B cell (primary cell): ENCODE measurements at regions not wholly inside any gene's neighbourhood (a gene's known extent, or its start where the extent isn't known, plus 50 kb on each side); places are given as distances from the start of the nearest gene placed in this dataset.

Source experiments
- ATAC-seq: fragments of 200-7000 bp; cut with Tn5 transposase; one replicate; pipeline ENCODE4 v1.10.0; 2021; ENCODE audit warnings: low read depth, mild to moderate bottlenecking, moderate number of reproducible peaks, moderate library complexity
- CTCF ChIA-PET: fragments of 350-600 bp; sonication (Branson Sonifier 250); formaldehyde crosslinking; loops from one replicate; lab custom pipeline; 2021; ENCODE audit warnings: antibody characterized with exemption, inconsistent platforms; lab: Charles Lee
- POLR2A ChIA-PET: fragments of 350-600 bp; sonication (Branson Sonifier 250); formaldehyde crosslinking; loops from one replicate; lab custom pipeline; 2021; ENCODE audit warnings: antibody characterized with exemption; lab: Charles Lee
- DNase-seq: peaks from one replicate; pipeline ENCODE4 v3.0.0; 2013
- H2AFZ ChIP-seq: 2 replicates; pipeline ENCODE4 v1.6.1; 2012; ENCODE audit warnings: mild to moderate bottlenecking, low read depth, low read length; ENCODE audit not compliant: insufficient read depth, poor library complexity, severe bottlenecking
- H3K27ac ChIP-seq, 2 donors: 1 replicate in 1 of 2; 2 replicates in 1 of 2; pipeline ENCODE4 v1.5.1; 2012 to 2013; ENCODE audit warnings: low read length in 2 of 2, mild to moderate bottlenecking in 2 of 2, moderate library complexity in 1 of 2
- H3K27me3 ChIP-seq, 4 experiments: fragments of 200-600 bp in 1 of 4; sonication (generic) in 1 of 4; replicated peaks in 1 of 4; 1 replicate in 2 of 4; 2 replicates in 2 of 4; pipeline versions ENCODE4 v1.6.1 to v1.7.0; 2013 to 2016; ENCODE audit warnings: low read length in 3 of 4, mild to moderate bottlenecking in 2 of 4, mixed read lengths in 1 of 4, moderate library complexity in 1 of 4; ENCODE audit not compliant: insufficient read depth in 4 of 4, control insufficient read depth in 3 of 4; ENCODE audit errors: control extremely low read depth in 1 of 4
- H3K36me3 ChIP-seq, 2 experiments: replicated peaks in 1 of 2; 1 replicate in 1 of 2; 2 replicates in 1 of 2; pipeline versions ENCODE4 v1.6.1 to v1.7.1; 2013; ENCODE audit warnings: low read length in 1 of 2; ENCODE audit not compliant: insufficient read depth in 2 of 2, control insufficient read depth in 1 of 2; ENCODE audit errors: control extremely low read depth in 1 of 2, extremely low read depth in 1 of 2
- H3K4me1 ChIP-seq, 2 donors: fragments of 200-600 bp in 1 of 2; sonication (generic) in 1 of 2; 1 replicate in 1 of 2; 2 replicates in 1 of 2; pipeline versions ENCODE4 v1.5.1 to v1.6.1; 2013 to 2017; ENCODE audit warnings: low read length in 2 of 2; ENCODE audit not compliant: control insufficient read depth in 2 of 2, insufficient read depth in 2 of 2
- H3K4me2 ChIP-seq: replicated peaks from 2 replicates; pipeline ENCODE3; 2012; ENCODE audit warnings: mild to moderate bottlenecking, low read depth, low read length; ENCODE audit not compliant: poor library complexity, severe bottlenecking
- H3K4me3 ChIP-seq, 5 experiments: fragments of 200-600 bp in 1 of 5; sonication (generic) in 1 of 5; 1 replicate in 3 of 5; 2 replicates in 2 of 5; pipeline versions ENCODE4 v1.5.1 to v1.7.0; 2011 to 2016; ENCODE audit warnings: low read length in 4 of 5, mild to moderate bottlenecking in 4 of 5, low read depth in 2 of 5, control low read depth in 1 of 5, moderate library complexity in 1 of 5; ENCODE audit not compliant: insufficient read depth in 1 of 5; ENCODE audit errors: control extremely low read depth in 1 of 5, extremely low read depth in 1 of 5
- H3K79me2 ChIP-seq: fragments of 200-600 bp; sonication (generic); one replicate; pipeline ENCODE4 v1.6.0; 2016; ENCODE audit warnings: low read length; ENCODE audit not compliant: control insufficient read depth, insufficient read depth
- H3K9ac ChIP-seq: fragments of 200-600 bp; sonication (generic); 2 replicates; pipeline ENCODE4 v1.6.1; 2017; ENCODE audit warnings: mild to moderate bottlenecking, low read length, moderate library complexity
- H3K9me3 ChIP-seq, 3 donors: one replicate each; pipeline versions ENCODE4 v1.6.1 to v1.7.1; 2013; ENCODE audit warnings: low read length in 2 of 3; ENCODE audit not compliant: control insufficient read depth in 2 of 3, insufficient read depth in 1 of 3; ENCODE audit errors: control extremely low read depth in 1 of 3
- H4K20me1 ChIP-seq: 2 replicates; pipeline ENCODE4 v1.6.0; 2012; ENCODE audit warnings: mild to moderate bottlenecking, low read length; ENCODE audit not compliant: insufficient read depth, control insufficient read depth, poor library complexity, severe bottlenecking
- H3K27ac Mint-ChIP-seq: one replicate; pipeline ENCODE4 v1.8.0; 2021; ENCODE audit warnings: mixed read lengths
- H3K27me3 Mint-ChIP-seq: one replicate; pipeline ENCODE4 v1.8.0; 2021; ENCODE audit warnings: mixed read lengths
- H3K4me1 Mint-ChIP-seq: one replicate; pipeline ENCODE4 v1.8.0; 2021; ENCODE audit warnings: mixed read lengths
- H3K4me3 Mint-ChIP-seq: one replicate; pipeline ENCODE4 v1.8.0; 2021; ENCODE audit warnings: mixed read lengths
- H3K9me3 Mint-ChIP-seq: one replicate; pipeline ENCODE4 v1.8.0; 2022; ENCODE audit warnings: mixed read lengths; ENCODE audit not compliant: insufficient read depth
- EZH2 ChIP-seq: IDR thresholded peaks from 2 replicates; pipeline ENCODE4 v1.6.1; 2012; ENCODE audit warnings: borderline replicate concordance, low read depth, mild to moderate bottlenecking, moderate library complexity, low read length; ENCODE audit not compliant: insufficient read depth, poor library complexity, severe bottlenecking
- WGBS: methylation state at CpG from one replicate; pipeline ENCODE4 v1.1.5; 2013; ENCODE audit warnings: missing lambda C conversion rate; ENCODE audit not compliant: insufficient coverage; 5-methylcytosine and 5-hydroxymethylcytosine counted together
- intact Hi-C: fragments of 100-400 bp; cut with micrococcal nuclease; formaldehyde crosslinking; loops from one replicate; pipeline ENCODE4 v1.10.0; 2022
- TF ChIP-seq, protein P1 (sequence below): fragments of 200-600 bp; IDR thresholded peaks from one replicate; pipeline ENCODE4 v1.8.0; 2022; ENCODE audit warnings: antibody characterized with exemption, mild to moderate bottlenecking

DNA sequence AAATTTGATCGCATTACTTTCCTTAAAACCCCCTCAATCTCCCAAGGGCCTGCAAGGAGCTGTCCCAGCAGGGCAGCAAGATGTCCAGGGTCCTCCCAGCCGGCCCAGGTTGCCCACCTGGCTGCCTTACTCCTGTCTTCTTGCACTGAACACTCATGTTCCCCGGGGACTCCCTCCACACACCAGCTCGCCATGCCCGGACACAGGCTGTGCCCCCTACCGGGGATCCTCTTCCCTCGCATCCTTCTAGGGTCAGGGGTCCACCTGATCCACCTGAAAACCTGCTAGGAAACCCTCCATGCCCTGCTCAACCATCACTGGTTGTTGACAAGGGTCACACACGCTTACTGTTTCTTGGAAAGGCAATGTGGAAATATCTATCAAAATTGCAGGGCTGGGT, 172.0 kb upstream of the MSX2 start:
- Histone ChIP-seq H3K27me3 (no peaks in the 10 kb centered on the region), H3K9ac (no peak overlapping the region), H3K36me3 (no peaks in the 10 kb centered on the region), H3K4me1 (no peaks in the 10 kb centered on the region), H3K27ac (no peak overlapping the region), H3K4me2 (no peak overlapping the region), H4K20me1 (no peaks in the 10 kb centered on the region), H3K9me3 (peaks cover 0 to 12% (median 0%) of the 10 kb centered on the region in 3 donors), H3K79me2 (no peaks in the 10 kb centered on the region), H2AFZ (no peak overlapping the region), H3K4me3 (no peak overlapping the region)
- Mint-ChIP-seq H3K27ac (no peak overlapping the region), H3K4me1 (no peaks in the 10 kb centered on the region), H3K9me3 (no peaks in the 10 kb centered on the region), H3K4me3 (no peak overlapping the region), H3K27me3 (no peaks in the 10 kb centered on the region)
- ChIA-PET POLR2A (no interaction called here), CTCF (no interaction called here)
- no peak for TF ChIP-seq EZH2
- TF ChIP-seq, protein P1, sequence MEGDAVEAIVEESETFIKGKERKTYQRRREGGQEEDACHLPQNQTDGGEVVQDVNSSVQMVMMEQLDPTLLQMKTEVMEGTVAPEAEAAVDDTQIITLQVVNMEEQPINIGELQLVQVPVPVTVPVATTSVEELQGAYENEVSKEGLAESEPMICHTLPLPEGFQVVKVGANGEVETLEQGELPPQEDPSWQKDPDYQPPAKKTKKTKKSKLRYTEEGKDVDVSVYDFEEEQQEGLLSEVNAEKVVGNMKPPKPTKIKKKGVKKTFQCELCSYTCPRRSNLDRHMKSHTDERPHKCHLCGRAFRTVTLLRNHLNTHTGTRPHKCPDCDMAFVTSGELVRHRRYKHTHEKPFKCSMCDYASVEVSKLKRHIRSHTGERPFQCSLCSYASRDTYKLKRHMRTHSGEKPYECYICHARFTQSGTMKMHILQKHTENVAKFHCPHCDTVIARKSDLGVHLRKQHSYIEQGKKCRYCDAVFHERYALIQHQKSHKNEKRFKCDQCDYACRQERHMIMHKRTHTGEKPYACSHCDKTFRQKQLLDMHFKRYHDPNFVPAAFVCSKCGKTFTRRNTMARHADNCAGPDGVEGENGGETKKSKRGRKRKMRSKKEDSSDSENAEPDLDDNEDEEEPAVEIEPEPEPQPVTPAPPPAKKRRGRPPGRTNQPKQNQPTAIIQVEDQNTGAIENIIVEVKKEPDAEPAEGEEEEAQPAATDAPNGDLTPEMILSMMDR = no peak
- intact Hi-C loops = no loop called here
- no peak for DNase-seq
- 82% methylated on average over 6 of the region's 8 CpGs for WGBS
- no peak for ATAC-seq

DNA sequence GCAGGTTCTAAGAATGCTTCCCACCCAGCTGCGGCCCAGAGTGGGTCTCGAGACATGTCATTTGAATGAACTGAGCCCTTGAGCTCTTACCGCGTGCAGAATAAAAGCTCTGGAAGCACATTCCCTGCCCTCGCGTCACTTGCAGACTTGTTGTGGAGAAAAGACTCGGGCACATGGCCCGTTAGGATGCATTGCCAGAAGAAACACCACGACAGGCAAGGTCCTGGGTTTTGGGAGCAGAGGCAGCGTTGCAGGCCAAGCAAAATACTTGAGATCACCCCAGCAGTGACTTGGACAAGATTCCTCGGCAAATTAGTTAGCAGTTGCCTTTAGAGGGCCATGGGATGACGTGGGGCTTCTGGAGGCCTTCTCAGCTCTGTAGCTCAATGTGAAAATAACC, 170.8 kb upstream of the MSX2 start:
- H3K4me1 Mint-ChIP-seq = no peaks in the 10 kb centered on the region
- no peak overlapping the region for H2AFZ ChIP-seq
- H3K36me3 ChIP-seq = no peaks in the 10 kb centered on the region
- no peak overlapping the region for H3K9ac ChIP-seq
- H3K4me1 ChIP-seq = no peaks in the 10 kb centered on the region
- CTCF ChIA-PET = no interaction called here
- WGBS = 86% methylated on average over 12 of the region's 12 CpGs
- H3K27ac Mint-ChIP-seq = no peak overlapping the region
- DNase-seq (no peak), ATAC-seq (no peak)
- POLR2A ChIA-PET = no interaction called here
- H3K27me3 ChIP-seq = no peaks in the 10 kb centered on the region
- no peak overlapping the region for H3K4me3 ChIP-seq
- no peak overlapping the region for H3K4me3 Mint-ChIP-seq
- no peak overlapping the region for H3K27ac ChIP-seq
- H3K9me3 ChIP-seq = peaks cover 0 to 12% (median 0%) of the 10 kb centered on the region in 3 donors
- H3K27me3 Mint-ChIP-seq = no peaks in the 10 kb centered on the region
- intact Hi-C loops = no loop called here
- H3K4me2 ChIP-seq = no peak overlapping the region
- H4K20me1 ChIP-seq = no peaks in the 10 kb centered on the region
- no peaks in the 10 kb centered on the region for H3K79me2 ChIP-seq
- TF ChIP-seq EZH2 = no peak
- TF ChIP-seq, protein P1 = no peak
- H3K9me3 Mint-ChIP-seq = peaks cover 2% of the 10 kb centered on the region
